WTC11 (cell line): ENCODE measurements at regions not wholly inside any gene's neighbourhood (a gene's known extent, or its start where the extent isn't known, plus 50 kb on each side); places are given as distances from the start of the nearest gene placed in this dataset.

Experiments used
- ARID4B ChIP-seq: sonication (generic); formaldehyde crosslinking; IDR thresholded peaks from 2 replicates; pipeline ENCODE4 v1.8.0; 2023; ENCODE audit warnings: missing genetic modification reagents, mild to moderate bottlenecking, borderline replicate concordance
- JUN ChIP-seq: sonication (generic); formaldehyde crosslinking; IDR thresholded peaks from 2 replicates; pipeline ENCODE4 v1.8.0; 2023; ENCODE audit warnings: mild to moderate bottlenecking, missing genetic modification reagents
- ZNF121 ChIP-seq: sonication (generic); formaldehyde crosslinking; IDR thresholded peaks from 2 replicates; pipeline ENCODE4 v1.8.0; 2023; ENCODE audit warnings: missing genetic modification reagents

- TF ChIP-seq ARID4B (no peak), JUN (CRISPR knock-in tag) (no peak), ZNF121 (CRISPR knock-in tag) (no peak)
Observed at GRCh38 chr9:89798547-89799120, 193.8 kb downstream of the GADD45G start.
